ENCODE measurements at regions not wholly inside any gene's neighbourhood (a gene's known extent, or its start where the extent isn't known, plus 50 kb on each side); places are given as distances from the start of the nearest gene placed in this dataset.

DNA sequence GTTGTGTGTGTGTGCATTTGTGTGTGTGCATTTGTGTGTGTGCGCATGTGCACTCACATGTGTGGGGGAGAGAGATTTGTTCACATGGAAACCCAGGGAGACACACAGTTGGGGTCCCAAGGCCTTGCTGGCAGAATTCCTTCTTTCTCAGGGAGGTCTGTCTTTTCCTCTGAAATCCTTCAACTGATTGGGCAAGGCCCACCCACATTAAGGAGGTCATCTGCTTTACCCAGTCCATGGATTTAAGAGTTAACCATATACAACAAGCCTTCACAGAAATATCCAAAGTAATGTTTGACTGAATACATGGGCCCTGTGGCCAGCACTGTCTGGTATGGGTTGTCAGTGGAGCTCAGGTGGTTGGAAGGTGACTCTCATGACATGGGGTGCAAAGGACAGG lies 641.4 kb downstream of the BRD1 start:
- TF ChIP-seq, protein P1, sequence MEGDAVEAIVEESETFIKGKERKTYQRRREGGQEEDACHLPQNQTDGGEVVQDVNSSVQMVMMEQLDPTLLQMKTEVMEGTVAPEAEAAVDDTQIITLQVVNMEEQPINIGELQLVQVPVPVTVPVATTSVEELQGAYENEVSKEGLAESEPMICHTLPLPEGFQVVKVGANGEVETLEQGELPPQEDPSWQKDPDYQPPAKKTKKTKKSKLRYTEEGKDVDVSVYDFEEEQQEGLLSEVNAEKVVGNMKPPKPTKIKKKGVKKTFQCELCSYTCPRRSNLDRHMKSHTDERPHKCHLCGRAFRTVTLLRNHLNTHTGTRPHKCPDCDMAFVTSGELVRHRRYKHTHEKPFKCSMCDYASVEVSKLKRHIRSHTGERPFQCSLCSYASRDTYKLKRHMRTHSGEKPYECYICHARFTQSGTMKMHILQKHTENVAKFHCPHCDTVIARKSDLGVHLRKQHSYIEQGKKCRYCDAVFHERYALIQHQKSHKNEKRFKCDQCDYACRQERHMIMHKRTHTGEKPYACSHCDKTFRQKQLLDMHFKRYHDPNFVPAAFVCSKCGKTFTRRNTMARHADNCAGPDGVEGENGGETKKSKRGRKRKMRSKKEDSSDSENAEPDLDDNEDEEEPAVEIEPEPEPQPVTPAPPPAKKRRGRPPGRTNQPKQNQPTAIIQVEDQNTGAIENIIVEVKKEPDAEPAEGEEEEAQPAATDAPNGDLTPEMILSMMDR (conservative IDR thresholded peaks at IDR 0.05; ENCODE audit: low read depth, low read length): no peak
- TF ChIP-seq EZH2 (IDR thresholded peaks at IDR 0.05; ENCODE audit: low read length, unreplicated experiment): no peak

Data from PC-3 (cell line).